AG04449 (cell line): ENCODE measurements at regions not wholly inside any gene's neighbourhood (a gene's known extent, or its start where the extent isn't known, plus 50 kb on each side); places are given as distances from the start of the nearest gene placed in this dataset.

ENCODE experiments used
- CTCF ChIA-PET: fragments of 350-600 bp; formaldehyde crosslinking; extraction: SDS; loops from one replicate; lab custom pipeline; 2021; ENCODE audit warnings: antibody characterized with exemption; lab: Yijun Ruan, JAX
- POLR2A ChIA-PET: fragments of 400-600, 350-600 bp; formaldehyde crosslinking; extraction: SDS; loops from one replicate; lab custom pipeline; 2020; ENCODE audit warnings: antibody characterized with exemption, inconsistent platforms; lab: Yijun Ruan, JAX
- DNase-seq: peaks from one replicate; pipeline ENCODE4 v3.0.0-alpha.2; 2010; ENCODE audit warnings: low read depth, low spot score
- H3K4me3 ChIP-seq: 2 replicates; pipeline ENCODE4 v1.5.1; 2011; ENCODE audit warnings: low read depth, mild to moderate bottlenecking, control low read depth, low read length
- TF ChIP-seq, protein P1 (sequence below): IDR thresholded peaks from one replicate; pipeline ENCODE4 v1.5.1; 2011; ENCODE audit warnings: mild to moderate bottlenecking, moderate library complexity, low read length, control low read depth, inconsistent platforms; ENCODE audit not compliant: insufficient read depth; ENCODE audit errors: missing control alignments

DNA sequence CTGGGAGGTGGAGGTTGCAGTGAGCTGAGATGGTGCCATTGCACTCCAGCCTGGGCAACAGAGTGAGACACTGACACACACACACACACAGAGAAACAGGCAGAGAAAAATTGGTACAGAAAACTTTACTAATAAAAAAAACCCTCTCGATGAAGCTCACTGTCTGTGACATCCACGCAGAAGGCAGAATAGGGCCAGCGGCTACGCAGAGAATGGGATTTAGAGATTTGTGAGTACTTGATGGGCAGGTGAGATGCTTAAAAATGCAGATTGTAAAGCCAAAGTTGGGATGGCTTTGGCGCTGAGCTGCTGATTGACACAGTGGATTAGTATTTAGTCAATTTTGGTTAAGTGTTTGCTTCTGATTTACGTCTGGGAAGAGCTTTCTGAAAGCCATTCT lies 561.1 kb downstream of the TBC1D22A start:
- TF ChIP-seq, protein P1, sequence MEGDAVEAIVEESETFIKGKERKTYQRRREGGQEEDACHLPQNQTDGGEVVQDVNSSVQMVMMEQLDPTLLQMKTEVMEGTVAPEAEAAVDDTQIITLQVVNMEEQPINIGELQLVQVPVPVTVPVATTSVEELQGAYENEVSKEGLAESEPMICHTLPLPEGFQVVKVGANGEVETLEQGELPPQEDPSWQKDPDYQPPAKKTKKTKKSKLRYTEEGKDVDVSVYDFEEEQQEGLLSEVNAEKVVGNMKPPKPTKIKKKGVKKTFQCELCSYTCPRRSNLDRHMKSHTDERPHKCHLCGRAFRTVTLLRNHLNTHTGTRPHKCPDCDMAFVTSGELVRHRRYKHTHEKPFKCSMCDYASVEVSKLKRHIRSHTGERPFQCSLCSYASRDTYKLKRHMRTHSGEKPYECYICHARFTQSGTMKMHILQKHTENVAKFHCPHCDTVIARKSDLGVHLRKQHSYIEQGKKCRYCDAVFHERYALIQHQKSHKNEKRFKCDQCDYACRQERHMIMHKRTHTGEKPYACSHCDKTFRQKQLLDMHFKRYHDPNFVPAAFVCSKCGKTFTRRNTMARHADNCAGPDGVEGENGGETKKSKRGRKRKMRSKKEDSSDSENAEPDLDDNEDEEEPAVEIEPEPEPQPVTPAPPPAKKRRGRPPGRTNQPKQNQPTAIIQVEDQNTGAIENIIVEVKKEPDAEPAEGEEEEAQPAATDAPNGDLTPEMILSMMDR = no peak
- DNase-seq = no peak
- ChIA-PET POLR2A (no interaction called here), CTCF (no interaction called here)
- no peak overlapping the region for H3K4me3 ChIP-seq

DNA sequence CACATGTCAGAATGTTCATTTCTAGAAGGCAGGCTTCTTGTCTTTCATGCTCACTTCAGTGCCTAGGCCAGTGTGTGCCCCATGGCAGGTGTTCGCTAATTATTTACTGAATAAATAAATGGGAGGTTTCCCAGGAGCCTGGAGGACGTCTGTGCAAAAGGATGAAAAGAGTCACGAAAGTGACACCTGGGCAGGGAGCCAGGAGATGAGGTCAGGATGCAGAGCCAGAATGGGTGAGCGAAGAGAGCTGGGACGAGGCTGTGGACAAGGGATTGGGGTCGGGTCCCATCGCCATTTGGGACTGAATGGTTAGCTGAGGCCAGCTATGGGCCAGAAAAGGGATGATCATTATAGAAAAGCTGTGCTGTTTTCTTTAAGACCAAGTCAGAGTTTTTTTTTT lies 560.4 kb downstream of the TBC1D22A start:
- POLR2A ChIA-PET = no interaction called here
- H3K4me3 ChIP-seq = no peak overlapping the region
- CTCF ChIA-PET = no interaction called here
- no peak for DNase-seq
- TF ChIP-seq, protein P1 = no peak

DNA sequence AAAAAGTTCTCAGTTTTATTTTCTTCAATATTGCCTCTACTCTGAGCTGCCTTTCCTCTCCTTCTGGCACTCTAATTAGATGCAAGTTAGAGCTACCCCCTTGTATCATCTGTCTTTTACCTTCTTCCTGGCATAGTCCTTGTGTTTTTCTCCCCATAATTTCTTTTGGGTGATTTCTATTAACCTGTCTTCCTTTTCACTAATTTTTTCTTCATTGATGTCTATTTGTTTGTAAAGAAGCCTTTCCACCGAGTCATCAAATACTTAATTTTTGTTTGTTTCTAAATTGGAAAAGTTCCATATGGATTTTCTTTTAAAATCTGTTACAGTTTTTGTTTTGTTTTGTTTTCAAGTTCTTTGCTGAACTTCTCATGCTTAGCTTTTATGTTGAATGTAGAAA lies 558.1 kb downstream of the TBC1D22A start:
- POLR2A ChIA-PET = no interaction called here
- TF ChIP-seq, protein P1 = no peak
- CTCF ChIA-PET = no interaction called here

DNA sequence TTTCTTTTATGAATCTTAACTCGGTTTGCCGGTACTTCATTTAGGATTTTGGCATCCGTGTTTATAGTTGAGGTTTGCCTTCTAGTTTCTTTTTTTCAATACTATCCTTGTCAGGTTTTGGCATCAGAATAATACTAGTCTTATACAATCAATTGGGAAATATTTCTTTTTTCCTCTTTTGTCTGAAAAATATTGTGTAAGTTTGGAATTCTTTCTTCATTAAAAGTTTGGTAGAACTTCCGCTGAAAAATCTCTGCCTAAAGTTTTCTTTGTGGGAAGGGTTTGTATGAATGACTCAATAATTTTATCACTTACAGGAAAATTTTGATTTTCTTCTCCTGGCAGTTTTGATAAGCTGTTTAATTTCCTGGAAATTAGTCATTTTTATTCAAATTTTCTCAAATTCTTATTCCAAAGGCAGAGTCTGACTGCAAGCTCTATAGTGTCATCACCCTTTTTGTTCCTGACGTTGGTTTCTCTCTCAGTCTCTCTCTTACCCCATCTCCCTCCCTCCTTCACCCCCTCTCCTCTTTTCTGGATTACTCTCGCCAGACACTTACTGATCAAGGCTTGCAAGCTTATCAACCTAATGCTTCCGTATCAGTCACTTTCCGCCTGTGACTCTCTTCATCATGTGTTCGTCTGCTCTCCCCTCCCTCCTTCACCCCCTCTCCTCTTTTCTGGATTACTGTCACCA lies 555.7 kb downstream of the TBC1D22A start:
- ChIA-PET POLR2A (no interaction called here), CTCF (no interaction called here)
- no peak overlapping the region for H3K4me3 ChIP-seq
- TF ChIP-seq, protein P1 = no peak
- no peak for DNase-seq

More for the DNA sequence above, 558.1 kb downstream of the TBC1D22A start:
- H3K4me3 ChIP-seq = no peak overlapping the region
- DNase-seq = no peak

- TF ChIP-seq, protein P1 = no peak
- POLR2A ChIA-PET = no interaction called here
- DNase-seq = no peak
- H3K4me3 ChIP-seq = no peak overlapping the region
- CTCF ChIA-PET = no interaction called here
Observed at GRCh38 chr22:47315862-47316419, 553.5 kb downstream of the TBC1D22A start.

- CTCF ChIA-PET = no interaction called here
- POLR2A ChIA-PET = no interaction called here
- H3K4me3 ChIP-seq = no peak overlapping the region
- DNase-seq = no peak
- TF ChIP-seq, protein P1 = no peak
Observed at GRCh38 chr22:47310601-47311000, 548.2 kb downstream of the TBC1D22A start.
